Uterus (tissue), 3 donors: ENCODE measurements at regions not wholly inside any gene's neighbourhood (a gene's known extent, or its start where the extent isn't known, plus 50 kb on each side); places are given as distances from the start of the nearest gene placed in this dataset.

ENCODE experiments used
- DNase-seq, 2 donors: peaks; one replicate each; pipeline ENCODE4 v3.0.0-alpha.2; 2019 to 2020
- H3K27ac ChIP-seq, 2 donors: fragments of 200-600 bp; sonication (generic); 1 replicate in 1 of 2; 2 replicates in 1 of 2; pipeline ENCODE4 v1.5.1; 2016 to 2018
- H3K27me3 ChIP-seq, 2 donors: fragments of 200-600 bp; sonication (generic); one replicate each; pipeline ENCODE4 v1.5.1; 2018 to 2019; ENCODE audit warnings: control low read depth in 1 of 2
- H3K36me3 ChIP-seq, 2 donors: fragments of 200-600 bp; sonication (generic); one replicate each; pipeline ENCODE4 v1.5.1; 2019; ENCODE audit warnings: control low read depth in 1 of 2
- H3K4me1 ChIP-seq, 2 donors: fragments of 200-600 bp; sonication (generic); one replicate each; pipeline ENCODE4 v1.5.1; 2018 to 2019; ENCODE audit warnings: control low read depth in 1 of 2
- H3K4me3 ChIP-seq, 2 donors: fragments of 200-600 bp; sonication (generic); 1 replicate in 1 of 2; 2 replicates in 1 of 2; pipeline ENCODE4 v1.5.1; 2018 to 2019; ENCODE audit warnings: mild to moderate bottlenecking in 1 of 2
- H3K9me3 ChIP-seq, 2 donors: fragments of 200-600 bp; sonication (generic); one replicate each; pipeline ENCODE4 v1.5.1; 2019; ENCODE audit warnings: control low read depth in 1 of 2
- CTCF ChIP-seq, 4 experiments: fragments of 200-600 bp in 2 of 4; fragments of 450-650 bp in 2 of 4; sonication (generic) in 2 of 4; IDR thresholded peaks; one replicate each; pipeline ENCODE4 v1.5.1; 2016 to 2019; ENCODE audit warnings: antibody characterized with exemption in 4 of 4, mild to moderate bottlenecking in 2 of 4, moderate library complexity in 1 of 4
- POLR2A ChIP-seq, 2 donors: fragments of 450-650 bp; IDR thresholded peaks; one replicate each; pipeline ENCODE4 v1.6.1; 2016; ENCODE audit warnings: antibody characterized with exemption in 2 of 2, mild to moderate bottlenecking in 1 of 2, moderate library complexity in 1 of 2
- intact Hi-C: fragments of 100-400 bp; cut with DNase I; formaldehyde crosslinking; loops from one replicate; pipeline ENCODE4 v1.15.1; 2023; ENCODE audit warnings: low total_unique reads
- donor health status: DM: yes; HTN: yes; CAD: no.

GRCh38 chr12:123042833-123043232, 62.4 kb downstream of the ARL6IP4 start:
- TF ChIP-seq POLR2A (IDR thresholded peaks at IDR 0.05) (no peak), CTCF (IDR thresholded peaks at IDR 0.05) (no peak)
- H3K9me3 ChIP-seq: no peaks in the 10 kb centered on the region
- intact Hi-C loops: loop anchor here (5.0 kb wide), 1 partner anchor 194 kb away; no protein-coding TSS in a partner anchor
- H3K27me3 ChIP-seq: no peaks in the 10 kb centered on the region
- no peaks in the 10 kb centered on the region for H3K36me3 ChIP-seq
- H3K4me3 ChIP-seq: no peak overlapping the region
- peak overlapping the region; percentile 7 to 33 for H3K27ac ChIP-seq
- no peak for DNase-seq
- H3K4me1 ChIP-seq: no peaks in the 10 kb centered on the region

- DNase-seq: peak; percentile 32 to 43
- H3K27ac ChIP-seq: peak overlapping the region in 1 of 2 donors; percentile 33
- no peaks in the 10 kb centered on the region for H3K4me1 ChIP-seq
- H3K27me3 ChIP-seq: no peaks in the 10 kb centered on the region
- TF ChIP-seq CTCF (IDR thresholded peaks at IDR 0.05) (no peak), POLR2A (IDR thresholded peaks at IDR 0.05) (no peak)
- intact Hi-C loops: loop anchor here (5.0 kb wide), 1 partner anchor 195 kb away; no protein-coding TSS in a partner anchor
- no peaks in the 10 kb centered on the region for H3K9me3 ChIP-seq
- H3K4me3 ChIP-seq: no peak overlapping the region
- H3K36me3 ChIP-seq: no peaks in the 10 kb centered on the region
Observed at GRCh38 chr12:123041811-123042655, 61.6 kb downstream of the ARL6IP4 start.

DNA sequence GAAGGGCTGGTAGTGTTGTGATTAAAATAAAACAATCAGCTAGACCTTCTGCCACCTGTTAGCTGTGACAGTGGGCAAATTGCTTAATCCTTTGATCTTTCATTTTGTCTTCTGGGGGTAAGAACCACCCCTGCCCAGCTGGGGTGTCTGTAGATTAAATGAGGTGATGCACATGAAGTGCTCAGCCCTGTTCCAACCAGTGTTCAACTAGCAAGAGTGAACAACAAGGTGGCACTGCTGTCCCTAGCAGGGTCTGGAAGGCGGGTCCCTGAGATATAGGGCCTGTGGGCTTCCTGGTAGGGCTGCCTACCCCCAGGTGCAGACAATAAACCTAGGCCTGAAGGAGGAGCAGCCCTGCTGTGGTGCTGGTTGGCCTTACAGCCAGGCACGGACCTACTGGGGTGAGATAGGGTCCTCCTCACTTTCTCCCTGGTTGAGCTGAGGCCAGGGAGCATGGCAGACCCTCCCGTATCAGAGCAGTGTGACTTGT, 60.6 kb downstream of the ARL6IP4 start:
- H3K27ac ChIP-seq: no peak overlapping the region
- no peaks in the 10 kb centered on the region for H3K4me1 ChIP-seq
- H3K27me3 ChIP-seq: no peaks in the 10 kb centered on the region
- no peaks in the 10 kb centered on the region for H3K9me3 ChIP-seq
- TF ChIP-seq CTCF (IDR thresholded peaks at IDR 0.05) (no peak), POLR2A (IDR thresholded peaks at IDR 0.05) (no peak)
- H3K36me3 ChIP-seq: no peaks in the 10 kb centered on the region
- no peak for DNase-seq
- H3K4me3 ChIP-seq: no peak overlapping the region
- intact Hi-C loops: loop anchor here (5.0 kb wide), 1 partner anchor 196 kb away; no protein-coding TSS in a partner anchor

DNA sequence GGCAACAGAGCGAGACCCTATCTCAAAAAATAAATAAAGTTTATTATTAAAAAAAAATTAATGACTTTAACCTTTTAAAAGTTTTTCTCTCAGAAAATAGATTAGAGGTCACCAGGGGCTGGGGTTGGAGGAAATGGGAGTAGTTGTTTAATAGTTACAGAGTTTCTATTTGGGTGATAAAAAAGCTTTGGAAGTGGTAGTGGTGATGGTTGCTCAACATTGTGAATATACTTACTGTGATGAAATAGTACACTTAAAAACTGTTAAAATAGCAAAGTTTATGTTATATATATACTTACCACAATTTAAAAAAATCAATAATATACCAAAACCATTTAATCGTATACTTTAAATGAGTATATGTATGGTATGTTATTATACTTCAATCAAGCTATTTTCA, 59.6 kb downstream of the ARL6IP4 start:
- H3K27me3 ChIP-seq: no peaks in the 10 kb centered on the region
- H3K36me3 ChIP-seq: no peaks in the 10 kb centered on the region
- intact Hi-C loops: loop anchor here (5.0 kb wide), 1 partner anchor 197 kb away; no protein-coding TSS in a partner anchor
- H3K4me3 ChIP-seq: no peak overlapping the region
- no peak overlapping the region for H3K27ac ChIP-seq
- no peaks in the 10 kb centered on the region for H3K9me3 ChIP-seq
- DNase-seq: no peak
- TF ChIP-seq POLR2A (IDR thresholded peaks at IDR 0.05): no peak
- TF ChIP-seq CTCF (IDR thresholded peaks at IDR 0.05): no peak
- H3K4me1 ChIP-seq: no peaks in the 10 kb centered on the region

GRCh38 chr12:123038966-123039365, 58.5 kb downstream of the ARL6IP4 start:
- Histone ChIP-seq H3K4me3 (no peak overlapping the region), H3K4me1 (no peaks in the 10 kb centered on the region), H3K36me3 (no peaks in the 10 kb centered on the region), H3K9me3 (no peaks in the 10 kb centered on the region), H3K27me3 (no peaks in the 10 kb centered on the region), H3K27ac (no peak overlapping the region)
- intact Hi-C loops: no loop called here
- no peak for TF ChIP-seq POLR2A (IDR thresholded peaks at IDR 0.05)
- no peak for TF ChIP-seq CTCF (IDR thresholded peaks at IDR 0.05)
- DNase-seq: no peak
